ENCODE measurements at regions not wholly inside any gene's neighbourhood (a gene's known extent, or its start where the extent isn't known, plus 50 kb on each side); places are given as distances from the start of the nearest gene placed in this dataset.
A peak's percentile ranks its signal among the peaks of the same experiment; 100 is the strongest.
"Not testable (repeated sequence)": the region's sequence is repeated elsewhere in the genome, so short reads cannot be mapped to it uniquely, and the experiment has no call there.

DNA sequence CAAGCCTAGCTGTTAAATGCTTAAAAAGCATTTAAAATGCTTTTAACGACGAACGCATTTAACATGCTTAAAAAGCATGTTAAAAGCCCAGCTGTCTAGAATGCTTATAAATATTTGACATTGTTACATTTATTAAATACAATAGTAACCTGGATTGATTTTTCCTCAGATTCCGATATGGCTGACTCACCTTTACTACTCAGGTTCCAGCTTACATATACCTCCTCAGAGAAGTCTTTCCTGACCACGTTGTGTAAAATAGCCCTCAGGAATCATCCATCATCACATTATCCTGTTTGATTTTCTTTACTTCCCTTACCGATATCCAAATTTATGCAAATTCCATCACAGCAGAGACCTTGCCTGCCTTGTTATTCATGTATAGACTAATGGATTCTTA lies 51.4 kb downstream of the SLC41A2 start:
- DNase-seq, result no peak

DNA sequence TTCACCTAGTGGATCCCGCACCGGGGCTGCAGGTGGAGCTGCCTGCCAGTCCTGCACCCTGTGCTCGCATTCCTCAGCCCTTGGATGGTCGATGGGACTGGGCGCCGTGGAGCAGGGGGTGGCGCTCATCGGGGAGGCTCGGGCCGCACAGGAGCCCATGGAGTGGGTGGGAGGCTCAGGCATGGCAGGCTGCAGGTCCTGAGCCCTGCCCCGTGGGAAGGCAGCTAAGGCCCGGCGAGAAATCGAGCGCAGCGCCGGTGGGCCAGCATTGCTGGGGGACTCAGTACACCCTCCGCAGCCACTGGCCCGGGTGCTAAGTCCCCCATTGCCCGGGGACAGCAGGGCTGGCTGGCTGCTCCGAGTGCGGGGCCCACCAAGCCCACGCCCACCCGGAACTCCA lies 52.6 kb downstream of the SLC41A2 start:
- not testable (repeated sequence) for DNase-seq

DNA sequence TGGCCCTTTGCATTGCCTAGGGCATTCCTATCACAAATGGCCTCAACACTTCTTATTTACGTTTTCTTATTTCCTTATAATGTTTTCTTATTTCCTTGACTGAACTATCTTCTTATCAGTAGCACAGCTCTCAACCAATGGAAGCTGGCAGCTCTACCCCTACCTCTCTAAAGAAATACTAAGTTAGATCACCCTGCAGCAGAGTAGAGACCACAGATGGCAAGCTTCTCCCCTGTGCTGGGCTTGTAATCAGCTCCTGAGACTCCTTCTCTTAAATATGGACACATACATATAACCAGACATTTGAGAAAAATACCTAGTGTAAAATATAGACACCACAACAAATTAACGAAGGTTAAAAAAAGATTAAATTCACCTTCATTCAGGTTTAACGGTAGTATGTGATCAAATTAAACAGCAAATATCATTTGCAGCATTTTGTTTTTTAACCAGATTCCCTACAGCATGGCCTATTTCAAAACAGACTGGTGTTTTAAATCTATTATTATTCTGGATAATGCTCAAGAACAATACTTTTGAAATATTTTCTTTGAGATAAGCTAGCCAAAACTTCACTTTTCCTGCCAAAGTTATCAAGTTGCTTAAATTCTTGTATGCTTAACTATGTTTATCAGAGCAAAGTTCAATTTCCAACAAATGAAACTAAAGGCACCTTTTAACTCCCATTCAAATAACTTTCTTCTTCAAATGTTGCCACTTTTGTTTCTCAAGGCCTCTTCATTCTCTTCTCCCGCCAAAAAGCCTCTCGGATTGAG lies 54.3 kb downstream of the SLC41A2 start:
- no peak for DNase-seq

DNA sequence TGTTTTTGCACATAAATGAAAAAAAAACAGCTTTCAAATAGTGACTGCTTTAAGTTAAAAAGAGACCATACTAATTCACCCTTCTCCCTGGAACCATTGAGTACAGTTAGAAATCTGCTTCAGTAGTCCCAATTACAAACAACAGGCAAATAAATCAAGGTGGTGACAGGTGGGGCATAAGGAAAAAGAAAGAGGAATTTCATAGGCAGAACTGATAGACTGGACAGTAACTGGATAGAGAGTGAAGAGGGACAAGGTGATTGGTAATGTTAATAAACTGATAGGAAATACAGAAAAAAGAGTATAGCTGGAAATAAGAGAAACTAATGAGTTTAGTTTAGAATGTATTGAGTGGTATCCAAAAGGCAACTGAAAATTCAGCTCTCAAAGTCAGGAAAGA lies 56.0 kb downstream of the SLC41A2 start:
- DNase-seq, result no peak

DNA sequence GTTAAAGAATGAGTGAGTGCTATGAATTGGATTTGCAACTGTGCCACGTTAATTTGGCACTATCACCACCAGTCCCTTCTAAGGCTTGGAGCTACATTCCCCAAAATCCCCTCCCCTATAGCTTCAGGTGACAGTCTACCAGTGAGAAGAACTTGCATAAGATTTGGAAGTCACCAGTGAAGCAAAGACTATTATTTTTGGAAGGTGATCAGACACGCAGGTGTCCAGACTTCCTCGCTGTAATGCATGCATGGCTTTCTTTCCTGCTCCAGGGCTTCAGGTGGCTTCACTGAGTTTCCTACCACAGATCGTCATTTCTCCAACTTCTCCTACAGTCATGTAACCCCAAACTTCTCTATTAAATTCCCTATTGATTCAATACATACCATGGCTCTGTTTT lies 61.4 kb downstream of the SLC41A2 start:
- no peak for DNase-seq

DNA sequence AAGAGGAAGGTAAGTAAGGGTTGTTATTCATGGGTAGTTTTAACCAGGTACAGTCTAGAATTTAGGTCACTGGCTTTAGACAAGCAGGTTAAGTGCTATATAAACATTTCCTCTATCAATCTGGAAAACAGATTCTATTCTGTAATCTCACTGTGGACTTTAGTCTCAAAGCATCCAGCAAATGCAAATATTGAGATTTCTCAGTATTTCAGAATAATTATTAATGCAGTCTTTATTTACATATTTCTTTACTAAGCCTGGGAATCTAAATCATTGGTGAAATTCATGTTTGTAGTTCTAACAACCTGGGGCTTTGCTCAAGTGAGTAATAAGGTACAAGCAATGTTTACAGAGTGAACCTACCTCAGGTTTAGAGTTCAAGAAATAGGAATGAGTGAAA lies 61.9 kb downstream of the SLC41A2 start:
- no peak for DNase-seq

DNA sequence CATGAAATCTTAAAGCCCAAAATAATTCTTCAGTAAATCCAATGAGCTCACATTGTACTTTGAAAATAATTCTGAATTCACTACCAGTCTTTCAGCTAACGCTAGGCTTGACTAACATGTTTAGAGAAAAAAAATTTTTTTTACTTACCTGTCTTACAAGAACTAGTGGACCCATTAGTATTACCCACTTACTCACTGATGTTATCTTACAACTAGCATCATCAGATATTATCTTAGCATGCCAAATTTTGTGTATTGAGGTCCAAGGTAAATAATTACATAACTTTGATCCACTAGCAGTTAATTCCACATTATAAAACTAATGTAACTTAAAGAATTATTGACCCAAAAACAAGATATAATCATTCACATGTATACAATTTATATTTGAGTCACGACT lies 62.7 kb downstream of the SLC41A2 start:
- no peak for DNase-seq

DNA sequence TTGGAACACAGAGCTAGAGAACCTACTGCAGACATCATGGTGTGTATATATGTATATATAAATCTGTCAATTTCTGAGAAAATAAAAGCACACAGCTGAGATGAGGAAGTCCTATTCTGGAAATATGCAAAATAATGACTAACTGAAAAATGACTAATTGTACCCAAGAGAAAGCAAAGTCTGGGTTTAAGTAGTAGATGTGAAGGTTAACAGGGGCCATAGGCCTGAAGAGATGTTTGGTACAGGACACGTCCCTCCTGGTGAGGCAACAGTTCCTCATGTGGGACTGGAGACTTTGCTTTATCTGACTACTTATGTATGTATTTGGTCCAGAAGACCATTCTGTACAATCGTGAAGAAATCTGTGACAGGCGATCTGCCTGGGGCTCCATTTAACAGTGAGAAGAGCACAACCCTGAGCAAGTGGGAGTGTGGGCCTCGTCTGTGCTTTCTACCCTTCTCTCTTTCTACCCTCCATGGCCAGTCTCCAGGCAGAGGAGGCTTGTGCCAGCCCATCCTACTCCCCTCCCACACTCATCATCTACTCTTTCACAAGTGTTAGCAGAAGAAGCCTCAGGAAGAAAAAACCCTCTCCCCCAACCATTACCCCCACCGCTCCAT lies 67.5 kb downstream of the SLC41A2 start:
- DNase-seq, result no peak

DNA sequence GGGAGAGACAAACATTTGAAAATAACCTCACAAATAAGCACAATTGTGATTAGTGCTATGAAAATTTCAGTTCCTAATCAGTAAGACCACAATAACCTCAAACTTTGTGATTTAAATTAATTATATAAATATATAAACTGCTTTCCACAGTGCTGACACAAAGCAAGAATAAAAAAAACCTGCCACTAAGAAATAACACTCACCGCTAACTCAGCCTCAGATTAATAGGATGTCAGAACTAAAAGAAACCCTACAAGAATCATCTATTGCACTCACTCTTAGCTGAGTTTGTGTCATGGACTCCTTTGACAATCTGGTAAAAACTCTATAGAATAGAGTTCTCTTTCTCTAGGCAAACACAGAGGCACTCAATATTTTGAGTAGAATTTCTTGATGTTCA lies 68.4 kb downstream of the SLC41A2 start:
- DNase-seq, result no peak

DNA sequence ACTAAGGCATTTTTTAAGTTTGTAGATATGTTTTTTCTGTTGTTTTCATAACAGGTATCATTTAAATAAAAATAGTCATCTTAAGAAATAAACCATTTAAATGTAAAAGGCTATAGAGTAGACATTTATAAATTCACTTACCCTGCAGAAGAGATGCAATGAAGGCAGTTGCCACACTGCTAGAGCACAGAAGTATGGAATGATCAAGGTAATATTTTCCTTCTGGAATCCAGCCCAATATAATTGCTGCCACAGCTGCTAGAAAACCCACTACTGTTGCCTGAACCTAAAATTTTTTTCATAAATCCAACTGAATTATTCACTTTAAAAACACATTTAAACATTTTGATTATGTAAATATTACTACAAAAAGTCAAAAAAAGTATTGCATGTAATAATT lies 69.2 kb downstream of the SLC41A2 start:
- no peak for DNase-seq

DNA sequence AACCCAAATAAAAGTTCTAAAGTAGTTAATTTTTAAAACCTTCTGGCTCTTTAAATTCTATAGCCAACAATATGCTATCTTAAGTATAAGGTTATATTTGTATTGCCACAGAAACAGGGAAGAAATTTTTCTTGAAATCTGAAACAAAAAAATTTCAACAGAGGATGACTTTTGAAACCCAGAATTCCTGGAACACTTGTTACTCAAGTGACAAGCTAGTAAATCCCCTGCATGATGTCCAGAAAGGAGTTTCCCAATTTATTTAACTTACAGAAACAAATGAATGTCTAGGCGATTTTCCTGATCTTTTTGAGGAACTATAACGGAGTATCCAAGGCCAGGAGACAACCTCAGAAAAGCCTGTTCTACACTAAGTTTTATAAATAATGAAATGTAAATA lies 69.6 kb downstream of the SLC41A2 start:
- DNase-seq, result no peak

DNA sequence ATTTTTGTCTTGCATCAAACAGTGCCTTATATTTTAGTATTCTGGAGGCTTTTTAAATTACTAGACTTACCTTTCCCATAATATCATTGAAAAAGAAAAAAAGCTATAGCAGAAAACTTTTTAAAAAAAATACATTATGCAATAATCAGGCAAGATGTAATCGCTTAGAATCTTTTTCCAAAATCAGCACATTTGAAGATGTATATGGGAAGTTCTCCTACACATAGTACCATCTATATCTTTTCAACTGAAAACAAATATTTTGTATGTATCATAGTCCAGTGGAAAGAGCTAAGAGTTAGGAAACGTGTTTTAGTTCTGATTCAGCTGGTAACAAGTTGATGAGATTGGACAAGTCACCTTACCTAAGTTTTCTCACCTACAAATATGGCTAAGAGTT lies 70.6 kb downstream of the SLC41A2 start:
- DNase-seq, result no peak

DNA sequence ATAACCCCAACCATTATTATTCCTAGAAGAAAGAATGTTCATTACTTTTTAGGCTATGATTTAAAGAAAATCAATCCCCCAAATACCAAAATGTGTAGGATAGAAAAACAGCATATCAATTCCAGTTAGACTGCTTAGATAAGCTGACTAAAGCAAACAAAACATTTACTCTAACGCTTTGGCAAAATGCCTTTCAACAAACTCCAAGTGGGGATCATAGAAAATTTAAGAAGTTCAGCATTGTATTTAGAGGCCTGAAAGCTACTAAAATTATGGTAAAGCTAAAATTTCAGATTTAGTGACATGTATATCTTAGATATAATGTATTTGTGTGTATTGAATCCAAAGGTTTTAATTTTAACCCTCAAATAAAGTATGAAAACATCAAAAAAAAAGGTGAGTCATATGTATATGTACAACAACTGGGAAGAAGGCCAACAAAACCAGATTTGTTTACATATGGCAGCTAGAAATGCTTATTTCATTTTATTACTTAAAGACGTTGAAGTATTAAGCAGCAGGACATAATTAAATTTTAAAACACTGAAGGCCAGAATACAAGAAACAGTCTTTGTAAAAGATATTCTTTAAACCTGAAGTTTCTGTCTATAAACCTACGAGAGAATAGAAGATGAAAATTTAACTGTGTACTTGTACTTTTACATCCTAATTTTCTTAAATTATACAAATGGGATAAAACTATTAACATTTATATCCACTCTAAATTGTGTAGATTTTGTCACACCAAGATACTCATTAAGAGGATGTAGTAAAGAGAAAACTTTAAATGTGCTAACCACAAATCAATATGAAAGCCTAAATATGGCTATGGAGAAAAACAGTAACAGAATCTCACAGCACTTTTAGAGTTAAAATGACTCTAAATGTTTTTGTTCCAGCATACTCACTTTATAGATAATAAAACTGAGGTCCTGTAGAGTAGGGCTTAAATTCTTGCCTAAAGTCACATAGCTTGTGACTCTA lies 71.4 kb downstream of the SLC41A2 start:
- DNase-seq, result no peak

DNA sequence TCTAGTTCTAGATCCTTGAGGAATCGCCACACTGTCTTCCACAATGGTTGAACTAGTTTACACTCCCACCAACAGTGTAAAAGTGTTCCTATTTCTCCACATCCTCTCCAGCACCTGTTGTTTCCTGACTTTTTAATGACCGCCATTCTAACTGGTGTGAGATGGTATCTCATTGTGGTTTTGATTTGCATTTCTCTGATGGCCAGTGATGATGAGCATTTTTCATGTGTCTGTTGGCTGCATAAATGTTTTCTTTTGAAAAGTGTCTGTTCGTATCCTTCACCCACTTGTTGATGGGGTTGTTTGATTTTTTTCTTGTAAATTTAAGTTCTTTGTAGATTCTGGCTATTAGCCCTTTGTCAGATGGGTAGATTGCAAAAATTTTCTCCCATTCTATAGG lies 79.2 kb downstream of the SLC41A2 start:
- DNase-seq, result not testable (repeated sequence)

DNA sequence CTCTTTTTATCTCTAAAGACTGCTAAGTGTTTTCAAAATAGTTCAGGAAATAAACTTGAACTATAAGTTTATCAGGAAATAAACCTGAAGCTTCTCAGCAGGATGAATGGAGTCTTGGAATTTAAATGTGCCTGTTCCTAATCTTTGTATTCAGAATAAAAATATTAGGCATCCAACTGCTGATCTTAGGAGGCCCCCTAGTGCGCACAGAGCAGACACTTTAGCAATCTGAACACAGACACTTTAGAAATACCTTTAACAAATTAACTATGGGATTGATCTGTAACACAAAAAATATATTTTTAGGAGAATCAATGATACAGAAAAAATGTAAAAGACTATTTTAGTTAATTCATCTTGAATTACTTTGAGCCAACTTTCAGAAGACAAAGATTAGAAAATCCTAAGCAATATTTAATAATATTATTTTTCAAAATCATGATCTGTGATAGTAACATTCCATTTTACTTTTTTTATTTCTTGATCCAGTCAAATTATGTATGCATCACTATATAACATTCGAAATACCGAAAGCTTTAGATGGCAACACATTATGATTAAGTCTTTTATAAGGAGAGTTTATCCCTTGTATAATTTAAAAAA lies 80.9 kb downstream of the SLC41A2 start:
- peak in 23 of 51 donors; percentile 1 to 29 (median 8) for DNase-seq

DNA sequence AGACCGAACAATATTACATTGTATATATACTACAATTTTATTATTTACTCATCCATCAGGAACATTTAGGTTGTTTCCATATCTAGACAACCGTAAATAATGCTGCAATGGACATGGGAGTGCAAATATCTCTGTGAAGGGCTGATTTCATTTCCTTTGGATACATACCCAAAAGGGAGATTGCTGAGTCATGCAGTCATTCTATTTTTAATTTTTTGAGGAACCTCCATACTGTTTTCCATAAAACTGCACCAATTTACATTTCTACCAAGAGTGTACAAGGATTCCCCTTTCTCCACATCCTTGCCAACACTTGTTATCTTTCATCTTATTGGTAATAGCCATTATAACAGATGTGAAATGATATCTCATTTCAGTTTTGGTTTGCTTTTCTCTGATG lies 84.7 kb downstream of the SLC41A2 start:
- no peak for DNase-seq

DNA sequence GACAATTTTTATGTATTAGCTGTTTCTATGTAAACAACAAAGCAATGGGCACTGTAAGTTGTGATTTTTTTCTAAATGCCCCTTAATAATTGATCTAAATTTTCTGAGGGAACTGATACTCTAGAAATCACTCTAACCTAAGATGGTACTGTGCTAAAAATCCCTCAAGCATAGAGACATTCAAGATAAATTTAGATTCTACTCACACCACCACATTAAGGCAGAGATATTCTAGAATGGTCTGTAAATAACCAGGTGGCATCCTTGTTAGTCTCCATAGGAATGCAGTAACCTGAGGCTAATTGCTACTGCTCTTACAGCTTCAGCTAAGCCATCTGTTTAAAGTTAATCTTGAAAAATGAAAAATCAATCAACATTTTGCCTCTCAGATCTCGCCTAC lies 87.3 kb downstream of the SLC41A2 start:
- DNase-seq, result no peak

DNA sequence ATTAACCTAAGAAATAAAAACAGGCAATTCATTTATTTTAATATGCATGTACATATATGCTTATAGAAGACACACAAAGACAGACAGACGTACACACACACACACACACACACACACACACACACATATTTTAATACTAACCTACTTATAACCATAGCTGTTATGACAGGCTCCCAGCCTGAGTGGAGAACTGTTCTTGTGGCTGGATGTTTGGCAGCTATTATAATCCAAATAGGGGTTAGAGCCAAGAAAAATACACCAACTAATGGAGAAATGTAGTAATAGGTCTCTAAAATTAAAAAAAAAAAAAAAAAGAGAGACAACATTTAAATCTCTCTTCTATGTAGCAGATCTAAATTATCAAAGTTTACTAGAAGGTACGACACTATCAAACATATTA lies 91.8 kb downstream of the SLC41A2 start:
- no peak for DNase-seq

DNA sequence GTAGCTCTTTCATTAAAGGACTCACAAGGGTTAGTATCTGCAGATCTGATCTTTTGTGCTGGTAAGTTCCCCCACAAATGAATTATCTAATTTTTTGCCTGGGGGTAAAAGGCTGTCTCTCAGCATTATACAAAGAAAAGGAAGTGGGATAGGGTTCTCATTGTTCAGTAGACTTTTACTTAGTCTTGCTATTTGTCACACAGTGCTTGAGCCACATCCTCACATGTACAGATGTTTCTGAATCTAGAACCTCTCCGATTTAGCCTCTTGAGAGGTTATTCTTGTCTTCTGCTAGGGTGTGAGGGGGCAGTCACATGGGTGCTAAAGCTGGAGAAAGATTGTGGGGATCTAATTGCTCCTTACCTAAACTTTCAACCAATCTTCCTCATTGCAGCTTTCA lies 93.0 kb downstream of the SLC41A2 start:
- no peak for DNase-seq

DNA sequence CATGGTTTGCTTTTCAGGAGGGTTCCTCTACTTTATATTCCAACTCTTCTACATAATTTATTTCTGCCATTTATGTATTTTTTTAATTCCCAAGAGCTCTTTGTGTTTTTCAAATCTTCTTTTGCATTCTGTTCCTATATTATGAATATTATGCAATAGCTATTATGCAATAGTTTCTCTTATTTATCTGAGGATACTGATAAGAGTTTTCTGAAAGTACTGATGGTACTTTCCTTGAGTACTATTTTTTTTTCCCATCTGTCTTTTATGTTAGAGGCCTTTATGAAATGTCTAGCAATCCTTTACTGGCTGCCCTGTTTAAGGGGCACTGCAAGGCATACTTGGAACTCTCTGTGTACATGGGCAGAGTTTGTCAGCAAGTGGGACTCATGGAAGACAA lies 93.4 kb downstream of the SLC41A2 start:
- DNase-seq, result no peak

DNA sequence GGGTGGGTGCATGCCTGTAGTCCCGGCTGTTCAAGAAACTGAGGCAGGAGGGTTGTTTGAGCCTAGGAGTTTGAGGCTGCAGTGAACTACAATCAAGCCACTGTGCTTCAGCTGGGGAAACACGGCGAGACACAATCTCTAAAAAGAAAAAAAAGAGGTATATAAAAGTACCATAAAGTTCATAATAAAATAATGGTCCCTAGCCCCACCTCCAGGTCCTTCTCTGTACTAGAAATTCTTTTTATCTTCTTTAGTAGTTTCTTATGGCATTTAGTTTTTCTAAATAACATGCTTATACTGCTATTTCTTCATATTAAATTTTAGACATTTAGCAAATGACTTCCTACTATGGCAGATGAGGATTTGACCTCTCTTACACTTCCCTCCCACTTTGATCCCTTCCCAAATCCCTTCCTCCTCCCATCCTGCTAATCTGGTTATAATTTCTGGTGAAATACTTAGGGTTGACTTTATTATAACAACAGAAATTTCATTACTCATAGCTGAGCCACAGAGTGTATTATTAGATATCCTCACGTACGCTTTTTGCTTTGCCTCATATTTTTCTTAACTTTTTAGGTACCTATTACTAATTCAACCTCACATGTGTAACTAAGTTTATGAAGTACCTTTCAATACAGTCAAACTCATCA lies 94.7 kb downstream of the SLC41A2 start:
- no peak for DNase-seq

Measured in hypothalamus (tissue), 51 donors.